GM13976 (cell line): ENCODE measurements at regions not wholly inside any gene's neighbourhood (a gene's known extent, or its start where the extent isn't known, plus 50 kb on each side); places are given as distances from the start of the nearest gene placed in this dataset.

Experiments
- DNase-seq: peaks from one replicate; pipeline ENCODE4 v3.0.0; 2012; ENCODE audit warnings: low spot score
- in situ Hi-C: fragments of 300-500 bp; cut with MboI; formaldehyde crosslinking; loops from one replicate; pipeline ENCODE4 v1.12.0; 2022; ENCODE audit warnings: low sequenced_read_pairs, mixed read lengths, inconsistent platforms; ENCODE audit not compliant: unreplicated experiment
- TF ChIP-seq, protein P1 (sequence below): IDR thresholded peaks from 2 replicates; pipeline ENCODE4 v1.5.1; 2012; ENCODE audit warnings: borderline replicate concordance, mild to moderate bottlenecking; ENCODE audit not compliant: insufficient read depth; ENCODE audit errors: extremely low read depth, missing control alignments, control extremely low read depth

DNA sequence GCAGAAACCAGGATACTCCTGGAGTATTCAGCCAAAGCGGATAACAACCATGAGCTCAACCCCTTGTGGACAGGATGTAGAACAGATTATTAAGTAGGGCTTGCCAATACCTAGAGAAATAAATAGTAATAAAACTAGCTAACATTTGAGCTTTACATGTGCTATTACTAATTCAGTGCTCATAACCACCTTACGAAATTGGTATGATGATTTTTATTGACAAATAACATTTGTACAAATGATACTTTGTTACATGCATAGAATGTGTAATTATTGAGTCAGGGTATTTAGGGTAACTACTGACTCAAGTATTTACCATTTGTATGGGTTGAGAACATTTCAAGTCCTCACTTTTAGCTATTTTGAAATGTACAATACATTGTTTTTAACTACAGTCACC lies 287.9 kb downstream of the CDC5L start:
- TF ChIP-seq, protein P1, sequence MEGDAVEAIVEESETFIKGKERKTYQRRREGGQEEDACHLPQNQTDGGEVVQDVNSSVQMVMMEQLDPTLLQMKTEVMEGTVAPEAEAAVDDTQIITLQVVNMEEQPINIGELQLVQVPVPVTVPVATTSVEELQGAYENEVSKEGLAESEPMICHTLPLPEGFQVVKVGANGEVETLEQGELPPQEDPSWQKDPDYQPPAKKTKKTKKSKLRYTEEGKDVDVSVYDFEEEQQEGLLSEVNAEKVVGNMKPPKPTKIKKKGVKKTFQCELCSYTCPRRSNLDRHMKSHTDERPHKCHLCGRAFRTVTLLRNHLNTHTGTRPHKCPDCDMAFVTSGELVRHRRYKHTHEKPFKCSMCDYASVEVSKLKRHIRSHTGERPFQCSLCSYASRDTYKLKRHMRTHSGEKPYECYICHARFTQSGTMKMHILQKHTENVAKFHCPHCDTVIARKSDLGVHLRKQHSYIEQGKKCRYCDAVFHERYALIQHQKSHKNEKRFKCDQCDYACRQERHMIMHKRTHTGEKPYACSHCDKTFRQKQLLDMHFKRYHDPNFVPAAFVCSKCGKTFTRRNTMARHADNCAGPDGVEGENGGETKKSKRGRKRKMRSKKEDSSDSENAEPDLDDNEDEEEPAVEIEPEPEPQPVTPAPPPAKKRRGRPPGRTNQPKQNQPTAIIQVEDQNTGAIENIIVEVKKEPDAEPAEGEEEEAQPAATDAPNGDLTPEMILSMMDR = no peak
- DNase-seq = no peak
- in situ Hi-C loops = no loop called here

DNA sequence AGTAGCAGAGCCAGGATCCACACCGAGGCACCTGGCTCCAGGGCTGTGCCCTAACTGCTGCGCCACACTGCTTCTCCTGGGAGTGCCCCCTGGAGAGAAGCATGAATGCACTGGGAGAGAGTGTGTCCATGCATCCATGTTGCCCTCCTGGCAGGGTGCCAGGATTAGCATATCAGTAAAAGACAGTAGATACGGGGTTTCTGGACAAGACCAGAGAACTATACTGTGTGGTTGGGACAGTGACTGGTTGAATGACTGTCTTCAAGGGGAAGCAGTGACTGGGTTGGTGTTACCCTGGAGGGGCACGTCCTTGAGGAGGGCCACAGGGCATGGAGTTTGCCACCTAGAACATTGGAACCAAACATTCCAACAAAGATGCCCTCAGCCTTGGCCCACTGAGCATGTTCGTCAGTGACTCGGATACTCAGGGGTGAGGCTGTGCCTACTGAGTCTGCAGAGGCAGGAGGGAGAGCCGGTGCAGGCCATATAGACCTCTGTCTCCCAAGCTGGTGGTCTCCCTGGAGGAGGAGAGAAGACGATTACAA lies 288.8 kb downstream of the CDC5L start:
- in situ Hi-C loops = no loop called here
- no peak for DNase-seq
- TF ChIP-seq, protein P1 = no peak

DNA sequence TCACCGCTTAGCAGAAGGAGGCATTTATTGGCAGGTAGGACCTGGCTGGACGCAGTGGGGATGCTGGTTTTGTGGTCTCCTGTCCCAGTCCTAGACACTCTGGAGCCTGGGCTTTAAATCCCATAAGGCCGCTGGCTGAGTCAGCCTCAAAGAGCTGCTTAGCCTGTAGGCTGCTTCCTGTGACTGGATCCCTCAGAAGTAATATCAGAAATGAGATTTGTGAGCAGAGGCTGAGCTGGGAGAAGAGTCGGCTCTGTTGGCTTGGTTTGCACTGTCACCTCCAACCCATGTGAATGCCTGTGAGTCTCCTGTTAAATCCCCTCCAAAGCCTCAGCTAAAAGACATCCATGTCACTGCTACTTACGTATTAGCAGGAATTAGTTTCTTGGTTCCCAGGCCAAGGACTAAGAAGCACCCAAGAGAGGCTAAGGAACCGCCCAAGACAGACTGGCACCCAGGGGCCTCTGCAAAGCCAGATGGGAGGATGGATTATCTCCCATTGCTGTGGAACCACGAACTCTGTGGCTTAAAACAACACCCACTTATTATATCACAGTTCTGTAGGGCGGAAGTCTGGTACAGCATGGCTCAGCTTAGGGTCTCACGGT lies 289.4 kb downstream of the CDC5L start:
- DNase-seq = no peak
- in situ Hi-C loops = no loop called here
- TF ChIP-seq, protein P1 = no peak

DNA sequence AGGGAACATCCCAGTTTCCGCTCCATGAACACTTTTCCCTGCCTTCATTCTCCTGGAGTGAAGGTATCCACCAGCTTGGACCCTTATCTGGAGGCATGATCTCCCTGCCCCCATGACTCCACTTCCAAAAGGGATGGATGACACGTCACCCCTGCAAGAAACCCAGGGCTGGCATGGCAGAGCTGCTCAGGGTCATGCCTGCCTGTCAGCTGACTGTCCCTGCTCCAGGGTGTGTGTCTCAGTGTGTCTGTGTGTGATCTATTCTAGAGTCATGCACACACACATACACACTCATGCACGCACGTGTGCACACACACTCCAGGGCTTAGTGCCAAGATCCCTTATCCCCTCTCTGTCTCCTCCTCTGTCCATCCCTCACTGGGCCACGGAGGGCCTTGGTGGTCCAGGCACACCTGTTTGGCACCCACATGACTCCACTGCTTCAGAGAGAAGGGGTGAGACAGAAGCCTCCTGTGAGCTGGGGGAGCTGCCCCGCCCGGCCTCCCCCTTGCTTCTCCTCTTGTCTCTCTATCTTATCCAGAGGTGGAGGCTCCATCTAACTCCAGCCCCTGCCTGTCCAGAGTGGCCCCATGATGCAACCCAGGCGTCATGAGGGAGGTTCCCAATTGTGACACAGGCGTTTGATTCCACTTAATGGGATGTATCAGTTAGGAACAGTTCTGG lies 290.9 kb downstream of the CDC5L start:
- in situ Hi-C loops = no loop called here
- TF ChIP-seq, protein P1 = no peak
- no peak for DNase-seq

DNA sequence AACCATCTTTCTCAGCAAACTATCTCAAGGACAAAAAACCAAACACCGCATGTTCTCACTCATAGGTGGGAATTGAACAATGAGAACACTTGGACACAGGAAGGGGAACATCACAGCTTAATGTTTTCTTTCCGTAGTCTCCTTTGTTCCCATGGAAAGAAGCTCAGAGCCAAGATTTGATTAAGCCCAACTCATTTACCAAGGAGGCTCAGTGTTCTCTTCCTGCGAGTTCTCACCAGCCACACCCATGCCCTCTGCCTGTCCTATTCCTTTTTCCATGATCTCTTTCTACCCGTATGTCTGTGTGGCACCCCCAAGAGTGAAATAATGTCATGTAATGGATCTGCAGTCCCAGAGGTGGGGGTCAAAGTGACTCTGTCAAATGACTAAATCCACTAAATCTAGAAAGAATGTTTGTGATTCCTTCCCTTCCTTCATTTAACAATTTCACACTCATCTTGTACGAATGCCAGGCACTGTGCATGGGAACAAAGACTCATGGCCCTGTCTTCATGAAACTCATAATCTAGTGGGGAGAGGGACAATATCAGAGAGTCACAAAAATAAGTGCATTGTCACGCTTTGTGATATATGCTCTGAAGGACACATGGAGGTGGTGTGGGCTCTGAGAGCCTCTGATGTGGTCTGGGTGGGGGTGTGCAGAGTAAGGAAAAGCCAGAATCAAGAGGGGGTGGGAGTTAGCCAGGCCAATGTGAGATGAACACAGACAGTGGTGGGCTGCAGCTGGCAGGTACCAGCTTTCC lies 292.1 kb downstream of the CDC5L start:
- in situ Hi-C loops = no loop called here
- TF ChIP-seq, protein P1 = no peak
- no peak for DNase-seq

DNA sequence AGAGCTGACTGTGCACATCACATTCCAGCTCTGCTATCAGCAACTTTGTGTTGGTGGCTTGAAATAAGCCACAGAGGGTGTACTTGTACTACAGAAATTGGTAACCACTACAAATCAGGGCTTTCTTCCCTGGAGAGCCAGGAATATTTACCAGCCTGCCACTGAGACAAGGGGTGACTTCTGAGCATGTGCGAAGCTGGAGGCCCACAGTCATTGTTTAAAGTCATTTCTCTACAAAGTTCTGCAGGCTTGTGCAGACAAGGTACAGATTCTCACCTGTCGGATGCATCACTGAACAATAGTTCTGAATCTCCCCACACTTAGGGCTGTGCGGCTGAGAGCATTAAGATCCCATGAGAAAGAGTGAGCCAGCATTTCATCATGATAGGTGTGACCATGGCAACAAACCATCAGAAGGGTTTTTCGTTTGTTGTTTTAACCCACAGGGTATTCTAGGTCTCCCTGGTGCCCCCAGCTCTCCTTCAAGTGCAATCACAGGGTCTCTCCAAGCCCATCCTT lies 292.8 kb downstream of the CDC5L start:
- DNase-seq = no peak
- in situ Hi-C loops = no loop called here
- TF ChIP-seq, protein P1 = no peak
